M059J (cell line): ENCODE measurements at regions not wholly inside any gene's neighbourhood (a gene's known extent, or its start where the extent isn't known, plus 50 kb on each side); places are given as distances from the start of the nearest gene placed in this dataset.
"Not testable (repeated sequence)": the region's sequence is repeated elsewhere in the genome, so short reads cannot be mapped to it uniquely, and the experiment has no call there.

Source experiments
- DNase-seq: peaks from one replicate; pipeline ENCODE4 v3.0.0-alpha.2; 2012; ENCODE audit warnings: low read depth

- not testable (repeated sequence) for DNase-seq
Observed at GRCh38 chr6:71360556-71361335, 72.1 kb downstream of the OGFRL1 start.

- DNase-seq: no peak
Observed at GRCh38 chr6:71364889-71365542, 76.4 kb downstream of the OGFRL1 start.

GRCh38 chr6:71367756-71368155 lies 79.1 kb downstream of the OGFRL1 start:
- no peak for DNase-seq

GRCh38 chr6:71368284-71368683 lies 79.7 kb downstream of the OGFRL1 start:
- DNase-seq: no peak

- DNase-seq: no peak
Observed at GRCh38 chr6:71371559-71371958, 82.9 kb downstream of the OGFRL1 start.

GRCh38 chr6:71373943-71374342 lies 85.3 kb downstream of the OGFRL1 start:
- no peak for DNase-seq

- DNase-seq: peak; percentile 55
Observed at GRCh38 chr6:71375676-71376075, 87.1 kb downstream of the OGFRL1 start.

- DNase-seq: no peak
Observed at GRCh38 chr6:71376830-71377229, 88.2 kb downstream of the OGFRL1 start.

GRCh38 chr6:71383476-71383875 lies 94.9 kb downstream of the OGFRL1 start:
- DNase-seq: no peak

GRCh38 chr6:71383901-71384489 lies 95.4 kb downstream of the OGFRL1 start:
- peak; percentile 63 for DNase-seq

- DNase-seq: no peak
Observed at GRCh38 chr6:71385111-71385822, 96.7 kb downstream of the OGFRL1 start.

GRCh38 chr6:71386215-71386614 lies 97.6 kb downstream of the OGFRL1 start:
- no peak for DNase-seq

GRCh38 chr6:71387179-71387578 lies 98.6 kb downstream of the OGFRL1 start:
- DNase-seq: no peak

GRCh38 chr6:71388068-71388744 lies 99.6 kb downstream of the OGFRL1 start:
- no peak for DNase-seq

GRCh38 chr6:71388856-71389527 lies 100.4 kb downstream of the OGFRL1 start:
- DNase-seq: peak; percentile 53

- no peak for DNase-seq
Observed at GRCh38 chr6:71391126-71391525, 102.5 kb downstream of the OGFRL1 start.

- DNase-seq: no peak
Observed at GRCh38 chr6:71392276-71392675, 103.7 kb downstream of the OGFRL1 start.

- DNase-seq: peak; percentile 64
Observed at GRCh38 chr6:71393471-71393870, 104.9 kb downstream of the OGFRL1 start.

- DNase-seq: peak; percentile 68
Observed at GRCh38 chr6:71393981-71394432, 105.4 kb downstream of the OGFRL1 start.

- DNase-seq: no peak
Observed at GRCh38 chr6:71394926-71395325, 106.3 kb downstream of the OGFRL1 start.
